Globus pallidus (tissue), 1 donor: ENCODE measurements at regions not wholly inside any gene's neighbourhood (a gene's known extent, or its start where the extent isn't known, plus 50 kb on each side); places are given as distances from the start of the nearest gene placed in this dataset.

Experiments
- DNase-seq: peaks from one replicate; pipeline ENCODE4 v3.0.0-alpha.2; 2015; ENCODE audit warnings: low spot score

DNA sequence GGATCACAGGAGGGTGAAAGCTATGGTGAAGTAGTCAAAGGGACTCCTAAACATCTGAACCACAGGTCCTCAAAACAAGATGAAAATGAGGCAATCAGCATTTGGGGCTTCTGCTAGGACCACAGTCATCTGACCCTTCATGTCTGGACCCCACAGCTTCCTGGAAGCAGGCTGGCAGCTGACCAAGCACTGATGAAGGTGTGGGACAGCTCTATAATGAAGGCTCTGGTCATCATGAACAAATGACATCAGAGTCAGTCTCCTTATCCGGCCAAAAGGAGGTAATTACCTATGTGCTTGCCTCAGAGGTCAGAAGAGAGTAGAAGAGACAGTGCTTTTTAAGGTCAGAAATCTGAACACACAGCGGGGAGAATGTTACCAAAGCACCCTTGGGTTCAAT is 101.2 kb upstream of the GNAO1 start:
- no peak for DNase-seq

DNA sequence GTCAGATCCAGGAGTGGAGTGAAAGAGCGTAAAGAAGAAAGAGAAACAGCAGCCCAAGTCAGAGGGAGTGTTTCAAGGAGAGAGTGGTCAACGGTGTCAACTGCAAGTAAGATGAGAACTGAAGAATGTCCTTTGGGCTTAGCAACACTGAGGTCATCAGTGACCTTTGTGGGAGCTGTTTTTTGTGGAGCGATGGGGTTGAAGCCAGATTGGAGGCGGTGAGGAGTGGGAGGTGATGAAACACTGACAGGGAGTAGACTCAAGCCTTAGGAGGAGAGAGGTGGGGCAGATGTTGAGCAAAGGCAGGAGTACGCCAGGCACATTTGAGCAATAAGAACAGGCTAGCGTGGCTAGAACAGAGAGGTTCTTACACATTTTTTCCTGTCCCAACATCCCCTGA is 103.7 kb upstream of the GNAO1 start:
- no peak for DNase-seq

DNA sequence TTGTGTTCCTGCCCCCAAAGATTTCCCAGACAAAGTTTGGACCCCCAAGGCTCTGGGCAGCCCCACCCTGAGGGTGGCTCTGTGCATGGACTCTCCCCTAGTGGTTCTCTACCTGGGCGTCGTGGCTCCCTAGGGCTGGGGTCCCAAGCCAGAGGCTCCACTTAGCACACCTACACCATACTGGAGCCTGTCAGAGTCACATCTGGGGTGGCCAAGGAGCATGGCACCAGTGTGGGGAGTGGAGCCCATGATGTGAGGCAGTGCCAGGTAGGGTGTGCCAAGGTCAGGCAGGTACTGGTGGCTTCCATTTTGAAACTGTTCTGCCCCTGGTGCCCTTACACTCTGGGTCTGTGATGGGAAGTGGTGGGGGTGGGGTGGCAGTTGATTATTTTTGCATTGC is 109.9 kb upstream of the GNAO1 start:
- DNase-seq, result no peak

DNA sequence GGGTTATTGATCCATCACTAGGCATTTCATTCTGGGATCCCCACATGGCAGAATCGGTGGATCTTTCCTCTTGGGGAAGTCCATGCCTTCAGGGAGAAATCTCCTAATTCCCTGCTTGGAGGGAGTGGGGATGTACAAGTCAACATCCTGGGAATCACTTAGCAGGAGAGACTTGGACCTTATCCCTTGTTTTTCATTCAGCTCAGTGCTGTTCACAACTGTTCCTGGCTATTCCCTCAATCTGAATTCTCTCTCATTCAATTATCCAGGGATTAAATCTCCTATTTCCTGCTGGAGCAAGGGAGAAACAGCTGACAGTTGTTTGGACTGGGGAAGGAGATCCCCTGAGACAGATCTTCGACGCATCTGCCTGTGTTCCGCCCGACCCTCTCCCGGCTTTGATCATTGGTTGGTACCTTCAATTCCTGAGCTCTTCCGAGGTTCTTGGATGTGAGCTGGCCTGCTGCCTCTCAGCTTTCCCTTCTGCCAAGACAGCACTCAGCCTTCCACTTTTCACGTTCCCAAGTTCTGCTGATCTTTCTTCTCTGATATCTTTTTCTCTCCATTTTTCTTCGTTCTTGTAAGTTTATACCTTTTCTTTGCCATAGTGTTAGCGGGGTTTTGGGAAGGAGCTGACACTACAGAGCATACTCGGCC is 115.4 kb upstream of the GNAO1 start:
- no peak for DNase-seq

DNA sequence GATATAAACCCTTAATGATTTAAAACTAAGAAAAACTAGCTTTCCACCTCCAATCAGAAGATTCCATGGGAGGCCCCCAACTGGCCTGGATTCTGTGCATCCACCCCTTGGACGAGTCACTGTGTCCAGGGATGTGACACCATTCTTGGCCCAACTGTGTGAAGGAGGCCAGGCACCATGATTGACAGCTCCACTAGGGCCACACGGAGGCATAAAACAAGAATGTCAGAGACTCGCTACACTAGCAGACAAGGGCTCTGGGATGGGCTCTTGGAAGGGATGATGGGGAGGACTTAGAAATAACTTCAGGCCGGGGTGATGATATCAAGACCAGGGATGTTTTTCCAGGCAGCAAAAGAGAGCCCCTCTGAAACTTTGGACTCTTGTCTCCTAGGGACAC is 117.8 kb upstream of the GNAO1 start:
- DNase-seq, result no peak

DNA sequence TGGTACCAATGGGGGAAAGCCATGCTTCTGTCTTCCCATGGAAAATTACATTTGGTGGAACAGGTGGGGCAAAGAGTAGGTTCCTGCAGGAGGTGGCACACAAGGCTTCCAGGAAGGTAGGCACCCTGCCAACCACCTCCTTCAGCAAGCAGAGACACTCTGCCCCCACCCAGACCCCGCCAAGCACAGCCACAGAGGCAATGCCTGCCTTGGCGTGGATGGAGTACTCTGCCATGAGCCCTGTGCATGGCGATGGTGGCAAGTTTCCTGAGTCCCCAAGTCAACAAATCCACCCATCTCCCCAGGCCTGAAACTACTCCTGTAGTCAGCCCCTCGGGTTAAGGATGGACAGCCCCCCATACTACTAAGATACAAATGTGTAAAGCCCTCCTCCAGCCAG is 119.2 kb upstream of the GNAO1 start:
- DNase-seq, result no peak

DNA sequence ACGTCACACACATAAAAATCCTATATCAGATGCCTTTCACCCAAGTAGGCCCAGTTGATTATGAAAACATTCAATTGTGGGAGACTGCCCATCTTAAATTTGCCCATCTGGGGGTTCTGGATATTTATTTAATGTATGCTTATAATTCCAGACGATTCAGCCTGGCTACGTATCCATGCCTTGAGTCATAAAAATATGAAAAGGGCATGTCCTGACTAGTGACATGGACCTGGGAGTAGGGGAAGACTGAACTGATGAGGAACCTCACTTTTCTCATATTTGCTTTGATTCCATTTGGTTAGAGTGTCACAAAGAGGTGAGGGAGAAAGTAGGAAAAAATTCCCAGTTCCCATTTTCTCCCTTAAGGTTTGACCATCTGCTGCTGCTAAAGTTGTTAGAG is 122.5 kb upstream of the GNAO1 start:
- DNase-seq, result no peak

DNA sequence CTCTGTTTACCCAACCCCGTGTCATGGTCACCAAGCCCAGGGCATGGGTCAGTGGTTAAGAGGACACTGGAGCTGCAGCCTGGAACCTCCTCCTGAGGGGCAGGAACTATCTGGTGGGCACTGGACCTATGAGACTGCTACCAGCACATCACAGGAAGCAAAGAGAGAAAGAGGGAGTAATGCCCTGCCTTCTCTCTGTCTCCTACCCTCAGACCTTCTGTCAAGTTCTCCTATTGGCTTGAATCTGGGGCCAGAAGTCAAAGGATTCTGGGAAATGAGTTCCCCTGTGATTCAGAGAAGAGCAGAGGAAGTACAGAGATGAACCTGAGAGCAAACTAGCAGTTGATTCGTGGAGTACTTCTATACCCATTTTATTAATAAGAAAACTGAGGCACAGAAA is 123.0 kb upstream of the GNAO1 start:
- DNase-seq, result no peak

DNA sequence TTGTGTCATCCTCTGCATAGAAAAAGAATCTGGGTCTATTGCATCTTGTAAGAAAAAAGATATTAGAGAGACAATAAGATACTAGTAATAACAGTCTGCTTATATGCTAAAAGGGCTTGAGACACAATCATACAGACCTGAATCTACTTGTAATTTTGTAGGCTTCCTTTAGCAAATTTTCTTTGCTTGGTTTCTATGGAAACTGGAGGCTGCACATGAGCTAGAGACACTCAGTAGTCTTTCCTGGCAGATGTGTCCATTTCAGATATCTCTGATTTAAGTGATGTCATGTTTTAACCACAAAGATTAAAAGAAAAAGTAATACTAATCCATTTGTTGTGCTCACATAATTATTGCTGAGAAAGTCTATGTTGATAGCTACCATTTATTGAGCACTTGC is 123.9 kb upstream of the GNAO1 start:
- DNase-seq, result no peak

DNA sequence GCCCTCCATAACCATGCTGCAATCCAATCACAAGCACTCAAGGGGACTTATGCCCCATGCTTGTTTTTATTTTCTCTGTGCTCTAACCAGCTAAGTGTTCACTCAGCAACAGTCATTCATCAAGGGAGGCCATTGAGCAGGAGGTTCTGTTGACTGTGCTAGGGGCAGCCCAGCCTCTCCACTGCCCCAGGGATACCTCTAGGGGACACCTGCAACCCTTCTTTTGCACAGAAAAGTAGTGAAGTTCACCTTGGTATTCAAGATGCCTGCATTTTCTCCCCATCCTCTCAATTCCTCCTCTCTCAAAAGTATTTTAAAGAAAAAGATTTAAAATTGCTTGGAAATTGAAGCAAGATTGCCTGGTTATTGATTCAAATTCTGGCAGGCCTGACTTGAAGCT is 124.7 kb upstream of the GNAO1 start:
- no peak for DNase-seq

DNA sequence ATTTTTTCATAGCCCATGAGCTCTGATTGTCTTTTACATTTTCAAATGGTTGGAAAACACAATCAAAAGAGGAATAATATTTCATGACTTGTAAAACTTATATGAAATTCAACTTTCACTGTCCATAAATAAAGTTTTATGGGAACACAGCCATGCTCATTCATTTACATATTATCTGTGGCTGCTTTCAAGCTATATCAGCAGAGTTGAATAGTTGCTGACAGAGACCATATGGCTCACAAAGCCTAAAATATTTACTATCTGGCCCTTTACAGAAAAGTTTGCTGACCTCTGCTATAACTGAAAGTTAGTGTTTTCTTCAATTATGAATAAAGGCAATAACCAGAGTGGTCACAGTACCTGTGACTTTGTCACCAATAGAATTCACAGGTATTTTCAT is 128.2 kb upstream of the GNAO1 start:
- DNase-seq, result no peak

DNA sequence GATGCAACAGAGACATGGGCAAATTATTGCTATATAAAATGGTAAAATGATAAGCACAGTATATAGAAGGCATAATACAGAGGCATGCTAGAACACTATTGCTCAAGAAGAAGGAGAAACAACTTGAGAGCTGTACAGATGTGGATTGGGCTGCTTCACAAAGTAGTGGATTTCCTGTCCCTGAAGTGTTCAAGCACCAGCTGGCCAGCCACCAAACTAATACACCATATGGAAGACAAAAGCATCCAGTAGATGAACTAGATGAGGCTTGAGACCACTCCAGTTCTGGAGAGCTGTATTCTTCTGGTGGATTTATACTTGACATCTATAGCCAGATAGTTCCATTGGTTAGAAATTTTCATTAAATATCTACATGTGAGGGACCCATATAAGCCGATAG is 134.1 kb upstream of the GNAO1 start:
- DNase-seq, result no peak

DNA sequence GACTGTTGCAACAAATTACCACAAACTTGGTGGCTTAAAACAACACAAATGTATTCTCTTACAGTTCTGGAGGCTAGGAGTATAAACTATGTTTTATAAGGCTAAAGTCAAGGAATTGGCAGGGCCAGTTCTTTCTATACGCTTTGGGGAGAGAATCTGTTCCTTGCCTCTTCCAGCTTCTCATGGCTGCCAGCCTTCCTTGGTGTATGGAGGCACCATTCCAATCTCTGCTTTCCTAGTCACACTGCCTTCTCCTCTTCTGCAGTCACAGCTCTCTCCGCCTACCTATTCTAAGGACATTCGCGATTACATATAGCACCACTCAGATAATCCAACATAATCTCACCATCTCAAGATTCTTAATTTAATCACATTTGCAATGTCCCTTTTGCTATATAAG is 140.4 kb upstream of the GNAO1 start:
- no peak for DNase-seq

DNA sequence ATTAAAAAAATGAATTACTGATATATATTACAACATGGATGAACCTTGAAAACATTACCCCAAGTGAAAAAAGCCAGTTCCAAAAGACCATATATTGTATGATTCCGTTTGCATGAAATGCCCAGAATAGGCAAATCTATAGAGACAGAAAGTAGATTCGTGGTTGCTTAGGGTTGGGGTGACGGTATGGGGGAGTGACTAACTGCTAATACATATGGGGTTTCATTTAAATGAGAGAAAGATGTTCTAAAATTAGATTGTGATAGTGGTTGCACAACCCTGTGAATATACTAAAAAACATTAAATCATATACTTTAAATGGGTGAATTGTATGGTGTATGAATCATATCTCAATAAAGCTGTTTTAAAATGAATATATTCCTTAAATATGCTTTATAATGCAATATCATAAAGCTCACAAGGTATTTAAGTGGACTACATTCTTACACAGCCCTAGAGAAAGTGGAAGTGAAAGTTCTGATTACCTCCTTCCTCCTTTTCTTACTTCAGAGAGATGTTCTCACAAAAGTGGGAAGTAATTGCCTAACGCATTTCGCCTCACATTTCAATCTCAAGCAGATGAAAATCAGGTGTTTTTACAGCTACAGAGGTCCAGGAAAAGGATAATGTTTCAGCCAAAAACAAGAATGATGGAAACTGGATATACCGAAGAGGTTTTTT is 142.7 kb upstream of the GNAO1 start:
- peak; percentile 33 for DNase-seq

DNA sequence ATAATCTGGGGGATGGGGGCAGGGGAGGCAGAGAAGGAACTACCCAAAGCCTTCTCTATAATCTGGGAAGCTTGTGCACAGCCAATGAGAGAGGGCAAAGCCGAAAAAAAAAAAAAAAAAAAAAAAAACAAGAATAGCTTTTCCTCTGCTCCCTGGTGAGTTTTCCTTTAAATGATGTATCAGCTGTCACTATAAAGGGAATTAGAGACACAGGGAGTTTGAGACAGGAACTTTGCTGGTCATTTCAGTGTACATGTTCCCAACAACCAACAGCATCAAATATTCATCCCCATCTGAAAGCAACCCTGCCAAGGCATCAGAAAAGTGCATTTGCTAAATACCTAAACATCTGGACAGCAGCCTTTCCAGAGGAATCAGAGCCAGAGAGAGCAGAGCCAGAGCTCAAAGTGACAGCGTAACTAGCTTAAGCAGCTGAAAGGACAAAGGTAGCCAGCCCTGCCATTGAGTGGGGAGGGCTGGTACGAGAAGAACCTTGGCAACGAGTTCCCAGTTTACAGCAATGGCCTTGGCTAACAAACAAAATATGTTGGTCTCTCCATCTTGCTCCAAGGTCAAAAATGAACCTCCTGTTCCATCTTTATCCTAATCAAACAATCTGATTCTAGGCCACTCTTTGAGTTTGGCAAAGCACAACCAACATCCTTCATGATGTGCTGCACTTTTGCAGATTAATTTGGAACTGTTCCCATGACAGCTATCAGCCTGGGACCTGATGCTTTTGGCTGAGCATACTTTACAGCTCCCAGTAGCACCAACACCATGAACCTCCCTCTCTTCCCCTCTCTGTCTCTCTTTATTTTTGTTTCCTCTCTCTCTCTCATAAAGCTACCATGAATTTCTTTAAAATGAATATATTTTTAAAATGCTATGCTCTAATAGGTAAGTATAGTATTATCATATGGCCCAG is 143.7 kb upstream of the GNAO1 start:
- peak; percentile 10 for DNase-seq

DNA sequence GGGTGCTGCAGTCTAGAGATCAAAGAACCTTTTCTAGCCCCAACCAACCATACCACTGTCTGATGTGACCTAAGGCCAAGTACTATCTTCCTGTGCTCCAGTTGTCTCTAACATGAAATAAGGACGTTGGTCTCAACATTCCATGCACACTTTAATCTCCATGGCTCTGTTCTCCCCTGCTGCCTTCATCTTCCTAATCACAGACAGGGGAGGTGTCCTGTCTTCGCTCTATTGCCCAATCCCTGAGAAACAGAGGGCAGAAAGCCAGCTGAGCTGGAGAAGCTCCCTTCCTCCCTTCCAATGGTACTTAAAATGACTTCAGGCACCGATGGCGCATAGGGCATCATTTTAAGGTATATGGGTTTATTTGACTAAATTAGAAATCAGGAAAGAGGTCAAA is 148.9 kb upstream of the GNAO1 start:
- no peak for DNase-seq

DNA sequence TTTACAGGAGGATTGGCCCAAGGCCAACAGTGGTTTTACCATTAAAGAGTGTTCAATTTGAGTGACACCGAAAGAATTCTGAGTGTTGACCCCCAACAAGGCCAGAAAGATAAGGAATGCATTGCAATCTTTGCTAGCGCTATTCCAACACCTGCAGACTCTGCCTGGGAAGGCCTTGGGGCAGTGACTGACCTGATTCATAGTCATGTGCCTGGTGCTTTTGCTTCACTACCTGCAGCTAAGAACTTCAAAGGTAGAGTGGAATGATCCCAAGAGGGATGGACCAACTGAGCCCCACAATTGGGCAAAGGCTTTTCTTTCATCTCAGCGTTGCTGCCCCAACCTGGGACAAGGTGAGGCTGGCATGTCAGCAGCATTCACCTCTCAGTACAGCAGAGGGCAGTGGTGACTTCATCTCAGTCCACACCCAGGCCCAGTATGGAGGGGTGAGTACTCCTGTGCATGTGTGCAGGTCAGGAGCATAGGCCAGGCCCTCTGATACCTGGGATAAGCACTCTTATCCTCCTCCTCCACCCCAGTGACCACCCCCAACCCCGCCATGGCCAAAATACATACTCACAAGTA is 149.6 kb upstream of the GNAO1 start:
- DNase-seq, result peak; percentile 15

DNA sequence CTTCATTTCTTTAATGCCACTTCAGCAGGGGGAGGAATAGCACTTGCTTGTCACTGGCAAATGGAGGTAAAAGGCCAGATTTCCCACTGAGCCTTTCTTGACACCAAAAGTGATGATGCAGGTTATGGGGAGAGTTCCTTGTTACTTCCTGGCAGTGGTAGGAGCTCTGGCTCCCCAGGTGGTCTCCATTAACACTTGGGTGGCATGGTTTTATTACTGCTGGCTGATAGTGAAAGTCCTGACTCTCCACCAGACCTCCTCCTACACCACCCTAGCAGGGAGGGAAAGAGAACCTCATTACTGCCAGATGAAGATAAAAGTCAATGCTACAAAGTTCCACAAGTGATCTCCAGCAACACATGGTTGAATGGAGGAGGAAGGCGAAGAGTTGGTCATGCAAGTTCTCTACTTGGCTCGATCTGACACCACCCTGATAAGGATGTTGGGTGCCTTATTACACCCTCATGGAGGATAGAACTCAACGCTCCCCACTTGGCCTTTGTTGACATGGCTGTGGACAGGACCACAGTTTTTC is 152.7 kb upstream of the GNAO1 start:
- no peak for DNase-seq

DNA sequence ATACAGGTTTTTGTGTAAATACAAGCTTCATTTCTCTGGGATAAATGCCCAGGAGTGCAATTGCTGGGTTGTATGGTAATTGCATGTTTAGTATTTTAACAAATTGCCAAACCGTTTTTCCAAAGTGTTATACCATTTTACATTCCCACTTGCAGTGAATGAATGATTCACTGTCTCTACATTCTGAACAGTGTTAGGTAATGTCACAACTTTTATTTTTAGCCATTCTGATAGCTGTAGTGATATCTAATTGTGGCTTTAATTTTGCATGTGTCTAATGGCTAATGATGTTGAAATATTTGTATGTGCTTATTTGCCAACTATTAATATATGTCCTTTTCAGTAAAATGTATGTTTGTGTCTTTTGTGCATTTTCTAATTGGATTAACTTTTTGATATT is 156.9 kb upstream of the CES5A start:
- no peak for DNase-seq

DNA sequence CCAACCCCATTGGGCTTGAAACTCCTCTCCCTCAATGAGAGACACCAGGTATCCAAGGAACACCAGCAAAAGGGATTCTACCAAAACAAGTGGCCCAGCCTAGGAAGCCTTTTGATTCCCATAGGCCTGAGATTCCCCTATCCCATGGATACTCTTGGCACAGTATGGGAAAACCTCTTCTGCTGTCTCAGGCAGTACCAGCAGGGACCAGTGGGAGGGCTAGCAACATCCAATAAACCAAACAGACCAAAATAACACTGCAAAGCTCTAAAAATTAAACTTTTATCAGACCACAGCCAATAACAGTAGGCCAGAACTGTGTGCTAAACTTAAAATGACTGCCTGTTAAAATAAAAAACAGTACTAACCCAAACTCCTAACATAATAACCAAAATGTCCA is 153.9 kb upstream of the CES5A start:
- no peak for DNase-seq

DNA sequence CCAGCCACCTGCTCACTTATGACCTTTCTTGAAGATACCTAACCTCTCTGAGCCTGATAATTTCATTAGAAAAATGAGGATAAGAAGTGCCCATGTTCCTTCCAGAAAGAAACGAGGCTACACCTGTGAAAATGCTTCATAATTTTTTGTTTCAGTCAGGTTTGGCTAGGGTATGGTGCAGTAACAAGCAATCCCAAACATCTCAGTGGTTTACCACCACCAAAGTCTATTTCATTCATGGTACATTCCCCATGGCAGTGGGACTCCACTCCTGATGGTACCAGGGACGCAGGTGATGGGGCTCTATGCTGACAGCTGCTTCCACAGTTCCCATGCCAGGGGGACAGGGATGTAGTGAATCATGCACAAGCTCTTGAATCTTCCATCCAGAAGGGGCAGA is 147.6 kb upstream of the CES5A start:
- no peak for DNase-seq

DNA sequence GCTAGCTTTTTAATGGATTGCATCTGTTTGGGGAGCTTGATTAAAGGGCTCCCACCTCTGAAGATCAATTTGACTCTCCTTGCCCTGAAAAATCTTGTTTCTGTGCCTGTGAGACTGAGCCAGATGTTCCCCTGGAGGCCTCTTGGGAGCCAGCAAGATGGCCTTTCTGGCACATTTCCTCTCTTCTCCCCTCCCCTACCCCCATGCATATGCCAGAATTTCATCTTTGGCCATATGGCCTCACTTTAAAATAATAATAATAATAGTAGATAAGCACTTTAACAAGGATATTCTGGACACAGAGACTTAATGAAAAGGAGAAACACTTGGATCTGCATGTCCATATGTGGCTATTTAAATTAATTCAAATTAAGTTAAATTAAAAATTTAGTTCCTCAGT is 144.1 kb upstream of the CES5A start:
- DNase-seq, result no peak
